GM21515 (cell line): ENCODE measurements at regions not wholly inside any gene's neighbourhood (a gene's known extent, or its start where the extent isn't known, plus 50 kb on each side); places are given as distances from the start of the nearest gene placed in this dataset.
"Not testable (repeated sequence)": the region's sequence is repeated elsewhere in the genome, so short reads cannot be mapped to it uniquely, and the experiment has no call there.

Experiments
- ATAC-seq: cut with Tn5 transposase; IDR thresholded peaks from one replicate; pipeline ENCODE4 v1.9.1; 2021; ENCODE audit not compliant: unreplicated experiment

- ATAC-seq = no peak
Observed at GRCh38 chr4:116343809-116344208, 741.6 kb downstream of the TRAM1L1 start.

DNA sequence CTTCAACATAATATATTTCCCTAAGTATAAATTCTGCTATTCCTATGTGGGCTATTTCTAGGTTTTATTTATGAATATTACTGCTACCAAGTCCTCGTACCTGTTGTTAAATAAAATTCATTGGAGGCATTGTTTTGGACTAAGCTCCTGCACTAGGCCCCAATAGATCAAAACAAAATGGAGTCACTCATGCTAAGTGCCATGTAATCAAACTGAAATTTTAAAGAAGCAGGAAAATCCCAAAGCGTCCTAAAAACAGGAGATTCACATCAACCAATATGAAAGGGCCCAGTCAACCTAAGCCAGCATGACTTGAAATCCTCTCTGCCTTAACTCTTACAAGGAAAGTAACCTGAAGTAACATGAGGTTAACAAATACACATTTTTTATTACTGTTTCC, 743.2 kb downstream of the TRAM1L1 start:
- no peak for ATAC-seq

DNA sequence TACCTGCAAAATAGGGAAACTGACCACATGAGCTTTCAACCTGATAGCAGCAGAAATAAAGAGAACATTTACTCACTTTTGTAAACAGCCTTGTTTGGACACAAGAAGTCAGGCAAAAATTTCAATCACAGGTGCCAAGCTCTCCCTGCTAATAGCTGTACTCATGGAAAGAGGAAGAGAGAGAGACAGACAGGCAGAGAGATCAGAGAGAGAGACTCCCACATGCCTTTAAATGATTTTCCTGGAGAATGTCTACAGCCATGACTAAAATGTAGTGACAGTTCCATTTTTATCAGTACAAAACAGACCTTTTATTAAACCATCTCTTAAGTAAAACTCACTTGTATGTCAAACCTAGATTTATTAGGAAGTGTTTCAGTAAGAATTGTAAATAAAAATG, 752.9 kb downstream of the TRAM1L1 start:
- ATAC-seq = no peak

DNA sequence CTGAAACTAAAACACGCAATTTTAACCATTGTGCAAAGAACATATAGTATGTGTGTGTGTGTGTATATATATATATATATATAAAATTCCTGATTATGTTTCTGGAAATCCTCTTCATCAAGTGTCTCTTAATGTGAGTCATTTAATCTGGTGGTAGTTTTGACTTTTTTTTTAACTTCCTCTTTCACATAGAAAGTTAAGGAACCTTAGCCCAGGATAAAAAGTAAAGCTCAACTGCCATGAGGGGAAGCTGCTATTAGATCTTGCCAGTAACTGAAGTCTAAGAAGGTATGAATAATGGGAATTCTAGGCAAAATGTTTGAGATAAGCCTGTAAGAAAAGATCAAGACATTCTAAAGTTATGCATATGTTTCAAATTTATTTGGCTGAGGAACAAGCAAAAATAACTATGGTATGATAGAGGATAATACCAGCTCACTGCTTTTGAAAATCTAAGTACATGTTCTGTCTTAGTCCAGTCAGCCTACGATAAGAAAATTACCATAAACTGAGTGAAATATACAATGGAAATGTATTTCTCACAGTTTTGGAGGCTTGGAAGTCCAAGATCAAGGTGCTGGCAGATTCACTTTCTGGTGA, 757.0 kb downstream of the TRAM1L1 start:
- ATAC-seq = no peak

DNA sequence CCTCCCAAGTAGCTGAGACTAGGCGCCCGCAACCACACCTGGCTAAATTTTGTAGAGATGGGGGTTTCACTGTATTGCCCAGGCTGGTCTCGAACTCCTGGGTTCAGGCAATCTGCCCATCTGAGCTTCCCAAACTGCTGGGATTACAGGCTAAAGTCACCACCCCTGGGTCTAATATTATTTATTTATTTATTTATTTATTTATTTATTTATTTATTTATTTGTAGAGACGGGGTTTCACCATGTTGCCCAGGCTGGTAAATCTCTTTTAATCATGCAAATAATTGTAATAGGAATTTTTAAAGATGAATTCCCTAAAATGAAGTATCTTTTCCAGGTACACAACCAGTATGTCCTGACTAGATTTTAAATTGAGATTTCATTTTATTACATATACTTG, 761.8 kb downstream of the TRAM1L1 start:
- no peak for ATAC-seq

GRCh38 chr4:116321471-116321870, 763.9 kb downstream of the TRAM1L1 start:
- ATAC-seq = no peak

DNA sequence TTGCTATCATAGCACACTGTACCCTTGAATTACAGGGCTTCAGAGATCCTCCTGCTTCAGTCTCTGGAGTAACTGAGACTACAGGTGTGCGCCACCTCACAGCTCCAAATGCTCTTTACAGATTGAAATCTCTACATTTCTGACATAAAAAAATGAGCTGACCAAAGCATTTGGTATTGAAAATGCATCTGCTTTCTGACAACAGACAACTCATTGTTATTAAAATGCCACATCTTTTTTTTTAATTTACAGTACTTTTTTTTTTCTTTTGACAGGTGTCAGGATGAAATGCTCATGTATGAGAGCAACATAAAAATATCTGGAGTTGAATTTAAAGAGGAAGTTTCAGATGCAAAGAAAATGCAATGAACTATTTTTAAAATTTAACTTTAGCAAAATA, 764.5 kb downstream of the TRAM1L1 start:
- ATAC-seq = no peak

DNA sequence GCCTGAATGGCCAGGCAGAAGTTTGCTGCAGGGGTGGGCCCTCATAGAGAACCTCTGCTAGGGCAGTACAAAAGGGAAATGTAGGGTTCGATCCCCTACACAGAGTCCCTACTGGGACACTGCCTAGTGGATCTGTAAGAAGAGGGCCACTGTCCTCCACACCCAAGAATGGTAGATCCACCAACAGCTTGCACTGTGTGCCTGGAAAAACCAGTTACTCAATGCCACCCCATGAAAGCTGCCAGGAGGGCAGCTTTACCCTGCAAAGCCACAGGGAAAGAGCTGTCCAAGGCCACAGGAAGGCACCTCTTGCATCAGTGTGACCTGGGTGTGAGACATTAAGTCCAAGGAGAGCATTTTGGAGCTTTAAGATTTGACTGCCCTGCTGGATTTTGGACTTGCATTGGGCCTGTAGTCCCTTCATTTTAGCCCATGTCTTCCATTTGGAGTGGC, 781.6 kb downstream of the TRAM1L1 start:
- ATAC-seq = no peak

GRCh38 chr4:116302990-116303735, 782.2 kb downstream of the TRAM1L1 start:
- no peak for ATAC-seq

GRCh38 chr4:116275006-116275405, 810.4 kb downstream of the TRAM1L1 start:
- ATAC-seq = no peak

DNA sequence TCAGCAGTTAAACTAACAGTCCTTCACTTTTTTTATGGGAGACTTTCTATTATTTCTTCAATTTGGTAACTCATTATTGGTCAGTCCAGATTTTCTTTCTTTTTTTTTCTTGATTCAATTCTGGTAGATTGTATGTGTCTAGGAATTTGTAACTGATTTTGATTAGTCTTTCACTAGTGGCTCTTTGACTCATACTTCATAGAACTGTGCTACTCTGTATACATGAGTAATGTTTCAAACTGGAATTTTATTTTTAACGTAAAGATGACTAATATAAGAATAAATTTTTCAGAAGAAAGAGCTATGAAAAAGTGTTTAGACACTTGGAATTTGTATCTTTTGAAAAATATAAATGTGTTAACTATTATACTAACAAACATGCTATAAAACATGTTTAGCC, 813.0 kb downstream of the TRAM1L1 start:
- ATAC-seq = no peak

GRCh38 chr4:116260931-116261330, 824.4 kb downstream of the TRAM1L1 start:
- not testable (repeated sequence) for ATAC-seq

DNA sequence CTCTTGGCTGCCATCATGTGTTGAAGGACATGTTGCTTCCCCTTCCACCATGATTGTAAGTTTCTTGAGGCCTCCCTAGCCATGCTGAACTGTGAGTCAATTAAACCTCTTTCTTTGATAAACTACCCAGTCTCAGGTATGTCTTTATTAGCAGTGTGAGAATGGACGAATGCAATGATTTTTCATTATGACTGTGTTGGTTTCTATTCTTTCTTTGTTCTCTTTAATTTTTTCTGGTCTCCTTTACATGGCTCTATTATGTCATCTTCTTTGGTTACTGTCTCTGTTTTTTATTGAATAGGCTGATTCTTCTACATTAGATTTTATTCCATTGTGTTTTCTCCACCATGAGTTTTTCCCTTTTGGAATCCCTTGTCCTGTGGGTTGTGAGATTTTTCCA, 840.6 kb downstream of the TRAM1L1 start:
- no peak for ATAC-seq

- ATAC-seq = no peak
Observed at GRCh38 chr4:116243431-116243830, 841.9 kb downstream of the TRAM1L1 start.

DNA sequence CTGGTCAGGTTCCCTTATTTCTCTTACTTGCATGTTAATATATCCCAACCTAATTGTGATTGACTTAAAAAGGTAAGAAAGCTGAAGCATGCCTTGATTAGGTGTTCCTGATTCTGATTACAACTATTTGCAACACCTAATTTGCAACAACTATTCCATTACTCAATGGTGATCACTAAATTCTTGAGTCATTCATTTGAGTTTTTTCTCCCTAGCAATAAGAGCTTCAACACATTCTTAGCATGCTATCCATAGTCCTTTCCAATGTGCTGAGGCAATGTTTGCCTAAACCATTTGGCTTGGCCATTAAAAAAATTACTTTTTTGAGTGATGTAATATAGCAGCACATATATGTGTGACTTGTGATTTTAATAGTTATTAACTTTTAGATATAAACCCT, 851.4 kb downstream of the TRAM1L1 start:
- ATAC-seq = no peak

GRCh38 chr4:116231999-116232398, 853.4 kb downstream of the TRAM1L1 start:
- not testable (repeated sequence) for ATAC-seq

DNA sequence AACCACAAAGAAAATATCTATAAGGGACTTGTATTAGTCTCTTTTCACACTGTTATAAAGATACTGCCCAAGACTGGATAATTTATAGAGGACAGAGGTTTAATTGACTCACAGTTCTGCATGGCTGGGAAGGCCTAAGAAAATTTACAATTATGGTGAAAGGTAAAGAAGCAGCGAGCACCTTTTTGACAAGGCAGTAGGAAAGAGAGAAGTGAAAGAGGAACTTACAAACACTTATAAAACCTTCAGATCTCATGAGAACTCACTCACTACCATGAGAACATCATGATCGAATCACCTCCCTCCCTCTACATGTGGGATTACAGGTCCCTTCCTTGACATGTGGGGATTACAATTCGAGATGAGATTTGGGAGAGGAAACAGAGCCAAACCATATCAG, 856.0 kb downstream of the TRAM1L1 start:
- no peak for ATAC-seq

- ATAC-seq = no peak
Observed at GRCh38 chr4:116223040-116223732, 862.2 kb downstream of the TRAM1L1 start.

DNA sequence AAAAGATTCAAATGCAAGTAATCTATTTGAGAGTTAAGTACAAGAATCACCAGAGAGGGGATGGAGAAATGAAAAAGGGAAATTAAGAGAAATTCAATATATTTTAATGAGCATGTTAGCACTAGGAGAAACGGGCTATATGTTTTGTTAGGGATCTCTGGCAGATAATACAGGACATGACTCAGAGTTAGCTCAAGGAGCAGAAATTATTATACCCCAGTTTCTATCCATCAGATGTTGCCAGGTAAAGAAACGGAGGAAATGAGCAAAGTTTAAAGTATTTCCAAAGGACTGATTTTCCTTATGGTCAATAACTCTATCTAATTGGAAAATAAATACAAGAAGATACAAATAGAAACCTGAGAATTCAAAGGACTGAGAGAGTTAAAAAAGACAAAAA, 867.6 kb downstream of the TRAM1L1 start:
- ATAC-seq = no peak

GRCh38 chr4:116215622-116216021, 869.8 kb downstream of the TRAM1L1 start:
- ATAC-seq = no peak

DNA sequence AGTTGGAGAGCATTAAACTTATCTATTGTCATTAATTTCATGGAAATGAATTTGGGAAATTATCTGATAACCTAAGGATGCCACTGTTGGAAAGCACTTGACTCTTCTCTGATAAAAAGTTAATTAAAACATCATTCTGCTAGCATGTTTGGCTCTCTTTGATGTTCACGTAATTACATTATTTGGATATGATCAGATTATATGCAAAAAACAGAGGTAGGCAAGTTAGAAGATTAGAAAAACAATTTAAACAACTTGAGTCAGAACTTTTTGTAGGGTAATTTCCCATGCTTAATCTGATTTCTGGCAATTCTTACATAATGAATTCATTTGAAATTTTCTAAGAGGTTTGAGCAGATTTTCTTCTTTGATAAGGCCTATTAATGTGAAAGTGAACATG, 882.9 kb downstream of the TRAM1L1 start:
- ATAC-seq = no peak

DNA sequence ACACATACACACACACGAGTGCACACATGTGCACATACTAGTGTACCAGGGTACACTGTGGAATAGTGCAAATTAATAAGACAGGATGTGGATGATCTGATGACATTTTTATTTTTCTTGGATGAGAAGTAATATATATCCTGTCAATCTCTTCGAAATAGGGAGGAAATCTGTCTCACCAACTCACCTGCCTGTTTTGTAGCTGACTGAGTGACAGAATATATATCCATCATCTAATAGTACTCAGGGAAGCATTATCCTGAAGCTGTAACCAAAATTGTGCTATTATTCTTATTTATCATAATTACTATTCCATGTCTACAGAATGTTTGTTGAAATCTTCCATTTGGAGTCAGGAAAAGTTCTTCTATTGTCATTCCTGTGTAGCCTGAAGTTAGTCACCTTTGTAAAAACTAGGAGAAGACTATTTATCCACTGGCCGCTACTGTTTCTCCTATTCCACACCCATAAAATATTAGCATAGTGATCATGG, 888.0 kb downstream of the TRAM1L1 start:
- ATAC-seq = no peak
